ENCODE measurements at regions not wholly inside any gene's neighbourhood (a gene's known extent, or its start where the extent isn't known, plus 50 kb on each side); places are given as distances from the start of the nearest gene placed in this dataset.

DNA sequence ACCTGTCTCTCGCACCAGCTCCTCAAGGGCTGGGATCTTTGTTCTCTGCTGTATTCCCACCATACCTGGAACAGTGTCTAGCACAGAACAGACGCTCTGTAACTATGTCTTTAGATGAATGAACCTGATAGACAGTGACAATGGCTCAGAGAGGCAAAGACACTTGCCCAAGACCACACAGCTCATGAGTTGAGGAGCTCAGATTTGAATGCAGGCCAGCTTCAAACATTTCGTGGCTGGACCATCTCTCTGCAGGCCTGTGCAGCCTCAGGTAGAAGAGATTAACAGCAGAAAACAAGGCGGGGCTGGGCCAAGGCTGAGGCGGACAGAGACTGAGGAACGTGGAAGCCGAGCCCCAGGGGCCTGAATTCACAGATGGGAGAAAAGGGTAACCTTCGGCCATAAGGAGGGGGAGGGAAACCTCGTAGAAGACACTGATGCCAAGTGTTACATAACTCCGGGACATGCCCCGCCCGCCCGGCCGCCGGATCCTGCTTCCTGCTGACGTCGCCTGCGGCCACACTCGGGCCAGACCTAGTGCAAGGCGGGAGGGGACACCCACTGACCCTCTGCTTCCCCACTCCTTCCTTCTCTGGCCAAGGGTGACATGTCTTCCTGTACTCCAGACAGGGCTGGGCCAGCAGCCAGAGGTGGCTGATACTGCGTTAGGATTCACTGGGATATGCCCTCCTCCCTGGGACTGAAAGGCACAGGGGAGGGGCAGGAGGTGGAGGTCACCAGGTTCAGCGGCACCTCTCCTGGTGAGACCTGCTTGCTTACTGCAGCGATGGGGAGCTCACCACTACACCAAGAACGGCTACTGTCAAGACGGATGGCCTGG, 86.8 kb downstream of the RFLNA start:
- TF ChIP-seq, protein P1, sequence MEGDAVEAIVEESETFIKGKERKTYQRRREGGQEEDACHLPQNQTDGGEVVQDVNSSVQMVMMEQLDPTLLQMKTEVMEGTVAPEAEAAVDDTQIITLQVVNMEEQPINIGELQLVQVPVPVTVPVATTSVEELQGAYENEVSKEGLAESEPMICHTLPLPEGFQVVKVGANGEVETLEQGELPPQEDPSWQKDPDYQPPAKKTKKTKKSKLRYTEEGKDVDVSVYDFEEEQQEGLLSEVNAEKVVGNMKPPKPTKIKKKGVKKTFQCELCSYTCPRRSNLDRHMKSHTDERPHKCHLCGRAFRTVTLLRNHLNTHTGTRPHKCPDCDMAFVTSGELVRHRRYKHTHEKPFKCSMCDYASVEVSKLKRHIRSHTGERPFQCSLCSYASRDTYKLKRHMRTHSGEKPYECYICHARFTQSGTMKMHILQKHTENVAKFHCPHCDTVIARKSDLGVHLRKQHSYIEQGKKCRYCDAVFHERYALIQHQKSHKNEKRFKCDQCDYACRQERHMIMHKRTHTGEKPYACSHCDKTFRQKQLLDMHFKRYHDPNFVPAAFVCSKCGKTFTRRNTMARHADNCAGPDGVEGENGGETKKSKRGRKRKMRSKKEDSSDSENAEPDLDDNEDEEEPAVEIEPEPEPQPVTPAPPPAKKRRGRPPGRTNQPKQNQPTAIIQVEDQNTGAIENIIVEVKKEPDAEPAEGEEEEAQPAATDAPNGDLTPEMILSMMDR (IDR thresholded peaks at IDR 0.05; ENCODE audit: low read depth, low read length, poor library complexity, severe bottlenecking): no peak
- TF ChIP-seq EZH2phosphoT487 (IDR thresholded peaks at IDR 0.05; ENCODE audit: borderline replicate concordance, low read length): no peak
